Prostate gland (tissue), 2 donors: ENCODE measurements at regions not wholly inside any gene's neighbourhood (a gene's known extent, or its start where the extent isn't known, plus 50 kb on each side); places are given as distances from the start of the nearest gene placed in this dataset.

Source experiments
- DNase-seq: peaks from one replicate; pipeline ENCODE4 v3.0.0-alpha.2; 2019; ENCODE audit warnings: low spot score
- H3K27ac ChIP-seq, 2 donors: fragments of 200-600 bp; sonication (generic); 2 replicates each; pipeline ENCODE4 v1.5.1; 2017 to 2019
- H3K27me3 ChIP-seq: fragments of 200-600 bp; sonication (generic); replicated peaks from 2 replicates; pipeline ENCODE4 v1.5.1; 2019; ENCODE audit not compliant: insufficient read depth
- H3K36me3 ChIP-seq, 2 donors: fragments of 200-600 bp; sonication (generic); 1 replicate in 1 of 2; 2 replicates in 1 of 2; pipeline versions ENCODE4 v1.5.1 to v1.8.1; 2017 to 2019
- H3K4me1 ChIP-seq: fragments of 200-600 bp; sonication (generic); replicated peaks from 2 replicates; pipeline ENCODE4 v1.5.1; 2019
- H3K4me3 ChIP-seq, 2 donors: fragments of 200-600 bp; sonication (generic); 2 replicates each; pipeline ENCODE4 v1.5.1; 2017 to 2019
- H3K9me3 ChIP-seq: fragments of 200-600 bp; sonication (generic); 2 replicates; pipeline ENCODE4 v1.5.1; 2017
- POLR2A ChIP-seq: fragments of 450-650 bp; IDR thresholded peaks from one replicate; pipeline ENCODE4 v1.6.1; 2016; ENCODE audit warnings: antibody characterized with exemption, mild to moderate bottlenecking
- POLR2AphosphoS5 ChIP-seq: sonication (generic); formaldehyde crosslinking; IDR thresholded peaks from one replicate; pipeline ENCODE4 v1.6.1; 2017; ENCODE audit warnings: antibody characterized with exemption
- WGBS: methylation state at CpG from one replicate; pipeline ENCODE4 v1.1.5; 2018; 5-methylcytosine and 5-hydroxymethylcytosine counted together
- intact Hi-C: fragments of 100-400 bp; cut with DNase I; formaldehyde crosslinking; loops from one replicate; pipeline ENCODE4 v1.14.2; 2022
- TF ChIP-seq, protein P1 (sequence below), 4 experiments: fragments of 200-600 bp in 2 of 4; fragments of 450-650 bp in 2 of 4; sonication (generic) in 2 of 4; IDR thresholded peaks; 1 replicate in 3 of 4; 2 replicates in 1 of 4; pipeline ENCODE4 v1.5.1; 2016 to 2019; ENCODE audit warnings: antibody characterized with exemption in 4 of 4, mild to moderate bottlenecking in 2 of 4, moderate library complexity in 2 of 4

DNA sequence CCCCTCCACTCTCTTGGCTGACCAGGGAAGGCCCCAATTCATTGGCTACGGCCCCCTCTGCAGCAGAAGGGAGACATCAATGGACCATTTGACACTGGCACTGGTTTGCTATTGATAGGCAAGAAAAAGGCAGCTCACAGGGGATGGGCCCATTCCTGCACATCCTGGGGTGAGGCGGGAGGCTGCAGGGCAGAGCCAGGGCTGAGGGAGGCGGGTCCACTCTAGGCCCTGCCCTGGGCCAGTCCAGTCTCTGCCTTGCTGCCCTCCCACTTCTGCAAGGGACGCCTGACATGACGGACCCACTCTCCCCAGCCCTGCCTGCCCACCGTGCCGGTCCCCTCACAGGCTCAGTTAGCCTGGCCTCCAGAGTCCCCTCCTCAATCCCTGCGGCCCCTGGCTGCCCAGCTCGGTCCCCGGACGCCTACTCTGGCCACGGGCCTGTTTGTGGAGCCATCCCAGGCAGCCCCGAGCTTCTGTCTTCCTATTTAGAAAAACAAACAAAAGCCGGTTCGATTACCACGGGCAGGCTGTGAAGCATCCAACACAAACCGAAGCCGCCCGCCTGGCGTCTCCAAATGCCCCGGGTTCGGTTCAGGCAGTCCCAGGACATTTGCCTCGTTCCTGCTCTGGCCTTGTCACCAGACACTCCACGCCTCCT lies 160.7 kb downstream of the IRX5 start:
- no peak for DNase-seq

DNA sequence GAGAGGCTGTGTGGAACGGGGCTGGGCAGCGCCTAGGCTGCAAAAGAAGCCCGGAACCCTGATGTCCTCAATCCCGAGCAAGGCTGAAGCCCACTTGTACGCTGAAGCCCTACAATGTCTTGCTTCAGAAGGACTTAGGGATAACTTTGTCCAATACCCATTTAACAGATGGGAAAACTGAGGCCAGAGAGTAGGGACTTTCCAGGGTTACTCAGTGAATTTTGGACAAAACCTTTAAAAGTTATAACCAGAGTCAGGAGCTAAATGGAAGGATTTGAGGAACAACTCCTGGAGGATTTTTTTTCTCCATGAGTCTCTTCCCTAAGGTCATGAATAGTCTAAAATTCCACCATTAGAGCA lies 161.2 kb downstream of the IRX5 start:
- H3K27me3 ChIP-seq = no peaks in the 10 kb centered on the region
- no peak overlapping the region for H3K4me3 ChIP-seq
- H3K36me3 ChIP-seq = no peaks in the 10 kb centered on the region
- no peaks in the 10 kb centered on the region for H3K4me1 ChIP-seq
- no peaks in the 10 kb centered on the region for H3K9me3 ChIP-seq
- no peak for TF ChIP-seq POLR2A
- TF ChIP-seq, protein P1, sequence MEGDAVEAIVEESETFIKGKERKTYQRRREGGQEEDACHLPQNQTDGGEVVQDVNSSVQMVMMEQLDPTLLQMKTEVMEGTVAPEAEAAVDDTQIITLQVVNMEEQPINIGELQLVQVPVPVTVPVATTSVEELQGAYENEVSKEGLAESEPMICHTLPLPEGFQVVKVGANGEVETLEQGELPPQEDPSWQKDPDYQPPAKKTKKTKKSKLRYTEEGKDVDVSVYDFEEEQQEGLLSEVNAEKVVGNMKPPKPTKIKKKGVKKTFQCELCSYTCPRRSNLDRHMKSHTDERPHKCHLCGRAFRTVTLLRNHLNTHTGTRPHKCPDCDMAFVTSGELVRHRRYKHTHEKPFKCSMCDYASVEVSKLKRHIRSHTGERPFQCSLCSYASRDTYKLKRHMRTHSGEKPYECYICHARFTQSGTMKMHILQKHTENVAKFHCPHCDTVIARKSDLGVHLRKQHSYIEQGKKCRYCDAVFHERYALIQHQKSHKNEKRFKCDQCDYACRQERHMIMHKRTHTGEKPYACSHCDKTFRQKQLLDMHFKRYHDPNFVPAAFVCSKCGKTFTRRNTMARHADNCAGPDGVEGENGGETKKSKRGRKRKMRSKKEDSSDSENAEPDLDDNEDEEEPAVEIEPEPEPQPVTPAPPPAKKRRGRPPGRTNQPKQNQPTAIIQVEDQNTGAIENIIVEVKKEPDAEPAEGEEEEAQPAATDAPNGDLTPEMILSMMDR (IDR thresholded peaks at IDR 0.05) = no peak
- TF ChIP-seq POLR2AphosphoS5 = no peak
- intact Hi-C loops = no loop called here
- no peak for DNase-seq
- H3K27ac ChIP-seq = no peak overlapping the region
- WGBS = 87% methylated on average over 5 of the region's 5 CpGs

More for the DNA sequence above, 160.7 kb downstream of the IRX5 start:
- TF ChIP-seq POLR2AphosphoS5 (no peak), POLR2A (no peak)
- TF ChIP-seq, protein P1 (IDR thresholded peaks at IDR 0.05) = no peak
- intact Hi-C loops = no loop called here
- Histone ChIP-seq H3K27me3 (no peaks in the 10 kb centered on the region), H3K4me1 (no peaks in the 10 kb centered on the region), H3K9me3 (no peaks in the 10 kb centered on the region), H3K27ac (no peak overlapping the region), H3K36me3 (no peaks in the 10 kb centered on the region), H3K4me3 (no peak overlapping the region)
- WGBS = 50% methylated on average over 24 of the region's 24 CpGs

DNA sequence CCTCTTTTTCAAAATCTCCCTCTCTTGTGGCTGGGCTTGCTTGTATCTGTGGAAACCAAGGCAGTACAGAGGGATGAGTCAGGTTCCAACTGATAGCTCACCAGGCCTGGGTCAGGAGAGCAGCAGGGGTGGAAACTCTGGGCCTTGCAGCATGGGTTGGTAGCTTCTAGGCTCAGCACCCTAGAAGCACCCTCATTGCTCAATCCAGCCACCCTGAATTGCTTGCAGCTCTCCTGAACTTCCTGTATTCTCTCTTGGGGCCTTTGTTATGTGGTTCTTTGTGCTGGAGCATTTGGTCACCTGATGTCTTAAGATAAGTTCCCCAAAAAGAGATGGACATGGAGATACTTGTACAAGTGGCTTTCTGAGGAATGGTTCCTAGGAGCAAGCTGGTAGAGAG lies 169.4 kb downstream of the IRX5 start:
- TF ChIP-seq POLR2A = no peak
- no peak for TF ChIP-seq POLR2AphosphoS5
- TF ChIP-seq, protein P1 (IDR thresholded peaks at IDR 0.05) = no peak
- no peaks in the 10 kb centered on the region for H3K36me3 ChIP-seq
- H3K9me3 ChIP-seq = no peaks in the 10 kb centered on the region
- H3K4me1 ChIP-seq = no peaks in the 10 kb centered on the region
- no peak for DNase-seq
- peaks cover 3% of the 10 kb centered on the region for H3K27me3 ChIP-seq
- H3K4me3 ChIP-seq = no peak overlapping the region
- H3K27ac ChIP-seq = no peak overlapping the region
- intact Hi-C loops = no loop called here

DNA sequence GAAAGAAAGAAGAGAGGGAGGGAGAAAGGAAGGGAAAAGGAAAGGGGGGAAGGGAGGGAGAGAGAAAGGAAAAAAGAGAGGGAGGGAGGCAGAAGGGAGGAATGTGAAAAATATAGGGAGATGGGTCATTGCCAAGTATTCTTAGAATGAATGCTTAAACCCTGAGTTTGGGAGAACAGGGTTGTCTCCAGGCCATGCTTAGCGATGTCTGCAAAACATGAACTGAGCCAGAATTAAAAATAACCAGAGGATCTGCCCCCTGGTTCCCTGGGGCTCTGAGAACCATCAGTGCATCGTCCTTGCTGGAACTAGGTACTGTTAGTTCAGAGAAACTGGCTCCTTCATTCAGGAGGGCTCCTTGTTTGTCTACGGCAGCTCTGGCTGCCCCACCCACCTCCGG lies 170.4 kb downstream of the IRX5 start:
- TF ChIP-seq, protein P1 (IDR thresholded peaks at IDR 0.05) = no peak
- TF ChIP-seq POLR2A = no peak
- no peak overlapping the region for H3K27ac ChIP-seq
- H3K27me3 ChIP-seq = peaks cover 3% of the 10 kb centered on the region
- DNase-seq = no peak
- no peaks in the 10 kb centered on the region for H3K36me3 ChIP-seq
- 18% methylated on average over 4 of the region's 4 CpGs for WGBS
- no peaks in the 10 kb centered on the region for H3K4me1 ChIP-seq
- H3K9me3 ChIP-seq = no peaks in the 10 kb centered on the region
- H3K4me3 ChIP-seq = no peak overlapping the region
- intact Hi-C loops = no loop called here

DNA sequence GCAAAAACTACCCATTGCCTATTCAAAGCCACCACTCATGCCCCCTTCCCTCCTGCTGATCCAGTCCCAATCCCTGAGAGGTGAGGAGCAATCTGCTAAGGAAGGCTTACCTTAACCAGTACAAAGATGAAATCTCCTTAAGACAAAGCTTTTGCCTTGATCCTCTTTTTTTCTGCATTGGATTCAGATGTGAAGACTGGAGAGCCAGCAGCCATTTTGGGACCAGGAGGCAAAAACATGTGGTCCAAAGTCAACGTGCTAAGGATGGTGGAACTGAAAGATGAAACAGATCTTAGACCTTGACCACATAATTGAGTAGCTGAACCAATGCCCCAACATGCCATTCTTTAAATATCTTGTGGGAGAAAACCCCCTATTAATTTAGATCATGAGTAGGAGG lies 171.4 kb downstream of the IRX5 start:
- H3K4me1 ChIP-seq = no peaks in the 10 kb centered on the region
- no peaks in the 10 kb centered on the region for H3K9me3 ChIP-seq
- WGBS = 77% methylated on average over 1 of the region's 1 CpG
- TF ChIP-seq, protein P1 (IDR thresholded peaks at IDR 0.05) = no peak
- no peak overlapping the region for H3K27ac ChIP-seq
- peaks cover 9% of the 10 kb centered on the region for H3K27me3 ChIP-seq
- no peak for DNase-seq
- H3K36me3 ChIP-seq = no peaks in the 10 kb centered on the region
- H3K4me3 ChIP-seq = no peak overlapping the region
- intact Hi-C loops = no loop called here
